ENCODE measurements at regions not wholly inside any gene's neighbourhood (a gene's known extent, or its start where the extent isn't known, plus 50 kb on each side); places are given as distances from the start of the nearest gene placed in this dataset.

GRCh38 chrX:21158678-21159077 lies 215.5 kb upstream of the CNKSR2 start:
- DNase-seq, result no peak
- no peak overlapping the region for H3K27ac ChIP-seq
- H3K9me3 ChIP-seq, result no peaks in the 10 kb centered on the region
- ATAC-seq, result no peak
- H3K4me3 ChIP-seq, result no peak overlapping the region
- H3K4me1 ChIP-seq, result no peaks in the 10 kb centered on the region
- H3K36me3 ChIP-seq (ENCODE audit: insufficient read depth in 1 of 2, low read depth in 1 of 2), result no peaks in the 10 kb centered on the region
- peaks cover 0 to 7% (median 0%) of the 10 kb centered on the region in 3 donors for H3K27me3 ChIP-seq (ENCODE audit: insufficient read depth in 3 of 3, low read length in 2 of 3)
- intact Hi-C loops (cut with DNase I), result no loop called here
- TF ChIP-seq, protein P1, sequence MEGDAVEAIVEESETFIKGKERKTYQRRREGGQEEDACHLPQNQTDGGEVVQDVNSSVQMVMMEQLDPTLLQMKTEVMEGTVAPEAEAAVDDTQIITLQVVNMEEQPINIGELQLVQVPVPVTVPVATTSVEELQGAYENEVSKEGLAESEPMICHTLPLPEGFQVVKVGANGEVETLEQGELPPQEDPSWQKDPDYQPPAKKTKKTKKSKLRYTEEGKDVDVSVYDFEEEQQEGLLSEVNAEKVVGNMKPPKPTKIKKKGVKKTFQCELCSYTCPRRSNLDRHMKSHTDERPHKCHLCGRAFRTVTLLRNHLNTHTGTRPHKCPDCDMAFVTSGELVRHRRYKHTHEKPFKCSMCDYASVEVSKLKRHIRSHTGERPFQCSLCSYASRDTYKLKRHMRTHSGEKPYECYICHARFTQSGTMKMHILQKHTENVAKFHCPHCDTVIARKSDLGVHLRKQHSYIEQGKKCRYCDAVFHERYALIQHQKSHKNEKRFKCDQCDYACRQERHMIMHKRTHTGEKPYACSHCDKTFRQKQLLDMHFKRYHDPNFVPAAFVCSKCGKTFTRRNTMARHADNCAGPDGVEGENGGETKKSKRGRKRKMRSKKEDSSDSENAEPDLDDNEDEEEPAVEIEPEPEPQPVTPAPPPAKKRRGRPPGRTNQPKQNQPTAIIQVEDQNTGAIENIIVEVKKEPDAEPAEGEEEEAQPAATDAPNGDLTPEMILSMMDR (IDR thresholded peaks at IDR 0.05), result no peak
- WGBS, 3 donors, result 27 to 44% (median 38%) methylated on average over 4 of the region's 4 CpGs

DNA sequence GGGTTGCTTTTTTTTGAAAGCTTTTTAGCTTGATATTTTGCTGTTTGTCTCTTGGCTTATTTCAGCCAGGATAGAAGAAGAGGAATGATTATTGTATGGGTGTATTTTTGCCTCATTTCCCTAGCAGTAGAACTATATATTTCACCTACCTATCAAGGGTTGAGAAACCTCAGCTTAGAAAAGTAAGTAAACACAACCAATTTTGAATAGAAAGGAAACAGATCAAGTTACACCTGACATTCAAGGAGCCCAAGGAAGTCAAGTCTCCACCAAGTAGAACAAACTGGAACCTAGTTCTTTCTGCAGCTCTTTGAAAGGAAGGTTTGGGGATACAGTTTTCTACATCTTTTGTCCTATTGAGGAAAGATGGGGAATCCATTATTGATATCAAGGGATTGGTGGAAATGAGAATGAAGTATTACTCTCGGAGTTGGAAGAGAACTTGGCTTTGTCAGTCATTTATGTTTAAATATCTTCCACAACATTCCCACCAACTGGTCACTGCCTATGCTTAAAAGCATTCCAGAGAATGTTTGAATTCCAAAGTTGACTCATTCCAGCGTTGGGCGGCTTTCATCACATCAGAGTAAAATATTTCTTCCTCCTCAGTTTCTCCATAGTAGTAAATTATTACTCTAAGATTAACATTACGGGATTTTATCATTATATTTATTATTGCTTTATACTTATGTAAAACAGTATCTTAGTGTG lies 207.8 kb upstream of the CNKSR2 start:
- Histone ChIP-seq H3K27ac (no peak overlapping the region), H3K27me3 (ENCODE audit: insufficient read depth in 3 of 3, low read length in 2 of 3) (no peaks in the 10 kb centered on the region), H3K36me3 (ENCODE audit: insufficient read depth in 1 of 2, low read depth in 1 of 2) (no peaks in the 10 kb centered on the region), H3K4me1 (no peaks in the 10 kb centered on the region), H3K9me3 (no peaks in the 10 kb centered on the region), H3K4me3 (no peak overlapping the region)
- ATAC-seq (no peak), DNase-seq (no peak)
- WGBS, 3 donors, result 35 to 46% (median 37%) methylated on average over 4 of the region's 4 CpGs
- intact Hi-C loops (cut with DNase I), result no loop called here
- TF ChIP-seq, protein P1 (IDR thresholded peaks at IDR 0.05), result no peak

GRCh38 chrX:21167011-21167410 lies 207.2 kb upstream of the CNKSR2 start:
- ATAC-seq (no peak), DNase-seq (no peak)
- no peaks in the 10 kb centered on the region for H3K36me3 ChIP-seq (ENCODE audit: insufficient read depth in 1 of 2, low read depth in 1 of 2)
- TF ChIP-seq, protein P1 (IDR thresholded peaks at IDR 0.05), result no peak
- WGBS, 3 donors, result 50 to 65% (median 60%) methylated on average over 2 of the region's 2 CpGs
- intact Hi-C loops (cut with DNase I), result no loop called here
- H3K27ac ChIP-seq, result no peak overlapping the region
- no peaks in the 10 kb centered on the region for H3K27me3 ChIP-seq (ENCODE audit: insufficient read depth in 3 of 3, low read length in 2 of 3)
- H3K4me3 ChIP-seq, result no peak overlapping the region
- no peaks in the 10 kb centered on the region for H3K9me3 ChIP-seq
- no peaks in the 10 kb centered on the region for H3K4me1 ChIP-seq

DNA sequence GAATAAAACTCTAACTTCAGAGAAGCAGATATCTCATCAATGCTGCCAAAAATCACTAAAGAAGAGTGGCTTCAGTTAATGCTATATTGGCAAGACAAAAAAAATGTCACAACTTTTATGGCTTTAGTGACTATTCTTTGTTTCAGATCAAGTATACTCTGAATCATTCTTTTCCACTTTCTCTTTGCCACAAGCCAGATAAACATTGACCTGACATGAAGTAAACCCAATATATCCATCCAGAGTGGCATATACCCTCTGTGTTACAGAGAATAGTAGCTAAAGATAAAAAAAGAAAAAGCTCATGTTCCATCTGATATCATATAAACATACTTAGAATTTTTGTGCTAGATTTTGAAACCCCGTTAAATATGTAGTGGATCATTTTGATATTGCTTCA lies 206.7 kb upstream of the CNKSR2 start:
- no peaks in the 10 kb centered on the region for H3K4me1 ChIP-seq
- no peaks in the 10 kb centered on the region for H3K27me3 ChIP-seq (ENCODE audit: insufficient read depth in 3 of 3, low read length in 2 of 3)
- TF ChIP-seq, protein P1 (IDR thresholded peaks at IDR 0.05), result no peak
- 76 to 90% (median 83%) methylated on average over 1 of the region's 1 CpG for WGBS, 3 donors
- no peak for ATAC-seq
- intact Hi-C loops (cut with DNase I), result no loop called here
- H3K36me3 ChIP-seq (ENCODE audit: insufficient read depth in 1 of 2, low read depth in 1 of 2), result no peaks in the 10 kb centered on the region
- no peaks in the 10 kb centered on the region for H3K9me3 ChIP-seq
- no peak overlapping the region for H3K4me3 ChIP-seq
- H3K27ac ChIP-seq, result no peak overlapping the region
- DNase-seq, result no peak

Measured in psoas muscle (tissue), 7 donors.